ENCODE measurements at regions not wholly inside any gene's neighbourhood (a gene's known extent, or its start where the extent isn't known, plus 50 kb on each side); places are given as distances from the start of the nearest gene placed in this dataset.
A peak's percentile ranks its signal among the peaks of the same experiment; 100 is the strongest.
"Not testable (repeated sequence)": the region's sequence is repeated elsewhere in the genome, so short reads cannot be mapped to it uniquely, and the experiment has no call there.

GRCh38 chr2:235433860-235434259 is 60.0 kb upstream of the AGAP1 start:
- Histone ChIP-seq H3K4me1 (peaks cover 17% of the 10 kb centered on the region), H3K9me3 (no peaks in the 10 kb centered on the region), H3K4me3 (no peak overlapping the region), H3K27ac (peak overlapping the region; percentile 63), H3K36me3 (ENCODE audit: insufficient read depth in 1 of 2, low read depth in 1 of 2) (no peaks in the 10 kb centered on the region), H3K27me3 (ENCODE audit: insufficient read depth in 3 of 3, low read length in 2 of 3) (peaks cover 0 to 3% (median 0%) of the 10 kb centered on the region in 3 donors)
- ATAC-seq (peak; percentile 83 to 94 (median 89)), DNase-seq (peak; percentile 66 to 72)
- intact Hi-C loops (cut with DNase I): loop anchor here (2.0 to 10.0 kb wide), 3 partner anchors 35 to 311 kb away; no protein-coding TSS in a partner anchor
- 11 to 22% (median 13%) methylated on average over 4 of the region's 4 CpGs for WGBS, 3 donors
- TF ChIP-seq CTCF (IDR thresholded peaks at IDR 0.05): peak; percentile 26

- 66 to 76% (median 71%) methylated on average over 18 of the region's 18 CpGs for WGBS, 3 donors
- DNase-seq: no peak
- TF ChIP-seq CTCF (IDR thresholded peaks at IDR 0.05): no peak
- intact Hi-C loops (cut with DNase I): loop anchor here in 1 of 2 donors (10.0 kb wide), 1 partner anchor 305 kb away; no protein-coding TSS in a partner anchor
- Histone ChIP-seq H3K4me1 (no peaks in the 10 kb centered on the region), H3K36me3 (ENCODE audit: insufficient read depth in 1 of 2, low read depth in 1 of 2) (no peaks in the 10 kb centered on the region), H3K4me3 (no peak overlapping the region), H3K27me3 (ENCODE audit: insufficient read depth in 3 of 3, low read length in 2 of 3) (no peaks in the 10 kb centered on the region), H3K9me3 (no peaks in the 10 kb centered on the region), H3K27ac (no peak overlapping the region)
- ATAC-seq: no peak
These were observed 53.7 kb upstream of the AGAP1 start for GRCh38 chr2:235439959-235440662.

- H3K27me3 ChIP-seq (ENCODE audit: insufficient read depth in 3 of 3, low read length in 2 of 3); H3K4me1 ChIP-seq; intact Hi-C loops (cut with DNase I); DNase-seq; H3K36me3 ChIP-seq (ENCODE audit: insufficient read depth in 1 of 2, low read depth in 1 of 2); ATAC-seq; H3K9me3 ChIP-seq; H3K4me3 ChIP-seq; H3K27ac ChIP-seq: not testable (repeated sequence)
- 75 to 93% (median 77%) methylated on average over 6 of the region's 6 CpGs for WGBS, 3 donors
These were observed 50.3 kb upstream of the AGAP1 start for GRCh38 chr2:235443580-235443979.
